Mucosa of rectum (tissue), 2 donors: ENCODE measurements at regions not wholly inside any gene's neighbourhood (a gene's known extent, or its start where the extent isn't known, plus 50 kb on each side); places are given as distances from the start of the nearest gene placed in this dataset.

ENCODE experiments used
- H3K27ac ChIP-seq, 2 donors: one replicate each; pipeline ENCODE4 v1.7.0; 2013; ENCODE audit warnings: inconsistent platforms in 2 of 2, low read depth in 2 of 2, low read length in 2 of 2
- H3K27me3 ChIP-seq, 2 donors: one replicate each; pipeline ENCODE4 v1.7.0; 2013; ENCODE audit warnings: low read length in 2 of 2; ENCODE audit not compliant: control insufficient read depth in 2 of 2, insufficient read depth in 2 of 2
- H3K36me3 ChIP-seq, 2 donors: one replicate each; pipeline ENCODE4 v1.7.0; 2013; ENCODE audit warnings: low read length in 2 of 2; ENCODE audit not compliant: control insufficient read depth in 2 of 2, insufficient read depth in 2 of 2
- H3K4me1 ChIP-seq, 2 donors: one replicate each; pipeline ENCODE4 v1.7.0; 2013; ENCODE audit warnings: low read length in 2 of 2, mild to moderate bottlenecking in 1 of 2; ENCODE audit not compliant: control insufficient read depth in 2 of 2, insufficient read depth in 2 of 2
- H3K4me3 ChIP-seq, 2 donors: one replicate each; pipeline ENCODE4 v1.7.0; 2013; ENCODE audit warnings: low read length in 2 of 2
- H3K9ac ChIP-seq, 2 donors: one replicate each; pipeline ENCODE4 v1.7.0; 2013; ENCODE audit warnings: low read length in 2 of 2, low read depth in 1 of 2, mild to moderate bottlenecking in 1 of 2
- H3K9me3 ChIP-seq, 2 donors: one replicate each; pipeline ENCODE4 v1.7.0; 2013; ENCODE audit warnings: low read length in 2 of 2; ENCODE audit not compliant: control insufficient read depth in 2 of 2
- donor health status: healthy.
- donor health status: Normal muscosa, but diverticular disease.

GRCh38 chr3:152516216-152516615, 247.5 kb downstream of the MBNL1 start:
- Histone ChIP-seq H3K9me3 (no peaks in the 10 kb centered on the region), H3K27ac (no peak overlapping the region), H3K27me3 (no peaks in the 10 kb centered on the region), H3K36me3 (no peaks in the 10 kb centered on the region), H3K4me1 (no peaks in the 10 kb centered on the region), H3K4me3 (no peak overlapping the region), H3K9ac (no peak overlapping the region)

- no peaks in the 10 kb centered on the region for H3K36me3 ChIP-seq
- no peak overlapping the region for H3K9ac ChIP-seq
- no peaks in the 10 kb centered on the region for H3K9me3 ChIP-seq
- no peak overlapping the region for H3K4me3 ChIP-seq
- no peaks in the 10 kb centered on the region for H3K4me1 ChIP-seq
- H3K27me3 ChIP-seq, result no peaks in the 10 kb centered on the region
- H3K27ac ChIP-seq, result no peak overlapping the region
These were observed 248.8 kb downstream of the MBNL1 start for GRCh38 chr3:152517502-152517901.

GRCh38 chr3:152518346-152518745, 249.6 kb downstream of the MBNL1 start:
- no peaks in the 10 kb centered on the region for H3K4me1 ChIP-seq
- no peaks in the 10 kb centered on the region for H3K9me3 ChIP-seq
- H3K36me3 ChIP-seq, result no peaks in the 10 kb centered on the region
- H3K4me3 ChIP-seq, result no peak overlapping the region
- H3K27ac ChIP-seq, result no peak overlapping the region
- no peak overlapping the region for H3K9ac ChIP-seq
- no peaks in the 10 kb centered on the region for H3K27me3 ChIP-seq

- no peaks in the 10 kb centered on the region for H3K36me3 ChIP-seq
- no peaks in the 10 kb centered on the region for H3K9me3 ChIP-seq
- no peak overlapping the region for H3K27ac ChIP-seq
- H3K4me1 ChIP-seq, result no peaks in the 10 kb centered on the region
- no peak overlapping the region for H3K9ac ChIP-seq
- no peaks in the 10 kb centered on the region for H3K27me3 ChIP-seq
- H3K4me3 ChIP-seq, result no peak overlapping the region
These were observed 250.6 kb downstream of the MBNL1 start for GRCh38 chr3:152519376-152519775.

GRCh38 chr3:152522036-152522435, 253.3 kb downstream of the MBNL1 start:
- no peaks in the 10 kb centered on the region for H3K27me3 ChIP-seq
- H3K9ac ChIP-seq, result no peak overlapping the region
- no peak overlapping the region for H3K4me3 ChIP-seq
- H3K36me3 ChIP-seq, result no peaks in the 10 kb centered on the region
- no peaks in the 10 kb centered on the region for H3K9me3 ChIP-seq
- H3K4me1 ChIP-seq, result no peaks in the 10 kb centered on the region
- no peak overlapping the region for H3K27ac ChIP-seq

- H3K9ac ChIP-seq, result no peak overlapping the region
- H3K27me3 ChIP-seq, result no peaks in the 10 kb centered on the region
- no peak overlapping the region for H3K27ac ChIP-seq
- H3K36me3 ChIP-seq, result no peaks in the 10 kb centered on the region
- no peaks in the 10 kb centered on the region for H3K9me3 ChIP-seq
- no peak overlapping the region for H3K4me3 ChIP-seq
- no peaks in the 10 kb centered on the region for H3K4me1 ChIP-seq
These were observed 255.7 kb downstream of the MBNL1 start for GRCh38 chr3:152524198-152525140.

- Histone ChIP-seq H3K4me3 (no peak overlapping the region), H3K36me3 (no peaks in the 10 kb centered on the region), H3K9me3 (no peaks in the 10 kb centered on the region), H3K27ac (no peak overlapping the region), H3K27me3 (no peaks in the 10 kb centered on the region), H3K9ac (no peak overlapping the region), H3K4me1 (no peaks in the 10 kb centered on the region)
These were observed 263.0 kb downstream of the MBNL1 start for GRCh38 chr3:152531717-152532116.

- H3K9ac ChIP-seq, result no peak overlapping the region
- H3K27me3 ChIP-seq, result no peaks in the 10 kb centered on the region
- H3K27ac ChIP-seq, result no peak overlapping the region
- H3K4me1 ChIP-seq, result no peaks in the 10 kb centered on the region
- H3K9me3 ChIP-seq, result no peaks in the 10 kb centered on the region
- no peak overlapping the region for H3K4me3 ChIP-seq
- H3K36me3 ChIP-seq, result no peaks in the 10 kb centered on the region
These were observed 269.8 kb downstream of the MBNL1 start for GRCh38 chr3:152538518-152538917.

- H3K9ac ChIP-seq, result no peak overlapping the region
- H3K9me3 ChIP-seq, result no peaks in the 10 kb centered on the region
- no peak overlapping the region for H3K4me3 ChIP-seq
- H3K4me1 ChIP-seq, result no peaks in the 10 kb centered on the region
- H3K27me3 ChIP-seq, result no peaks in the 10 kb centered on the region
- no peaks in the 10 kb centered on the region for H3K36me3 ChIP-seq
- H3K27ac ChIP-seq, result no peak overlapping the region
These were observed 270.5 kb downstream of the MBNL1 start for GRCh38 chr3:152539191-152539764.

- Histone ChIP-seq H3K9me3 (no peaks in the 10 kb centered on the region), H3K4me1 (no peaks in the 10 kb centered on the region), H3K27me3 (no peaks in the 10 kb centered on the region), H3K36me3 (no peaks in the 10 kb centered on the region), H3K4me3 (no peak overlapping the region), H3K27ac (no peak overlapping the region), H3K9ac (no peak overlapping the region)
These were observed 271.4 kb downstream of the MBNL1 start for GRCh38 chr3:152540120-152540519.
